ENCODE measurements at regions not wholly inside any gene's neighbourhood (a gene's known extent, or its start where the extent isn't known, plus 50 kb on each side); places are given as distances from the start of the nearest gene placed in this dataset.
A peak's percentile ranks its signal among the peaks of the same experiment; 100 is the strongest.
"Not testable (repeated sequence)": the region's sequence is repeated elsewhere in the genome, so short reads cannot be mapped to it uniquely, and the experiment has no call there.

GRCh38 chr7:131656980-131657723 lies 100.7 kb upstream of the PODXL start:
- no peak for DNase-seq

GRCh38 chr7:131655866-131656265 lies 99.4 kb upstream of the PODXL start:
- no peak for DNase-seq

- DNase-seq, result no peak
Measured at GRCh38 chr7:131655447-131655846, 99.0 kb upstream of the PODXL start.

- peak; percentile 24 for DNase-seq
Measured at GRCh38 chr7:131654668-131655326, 98.4 kb upstream of the PODXL start.

GRCh38 chr7:131654249-131654558 lies 97.8 kb upstream of the PODXL start:
- no peak for DNase-seq

GRCh38 chr7:131653418-131654248 lies 97.2 kb upstream of the PODXL start:
- no peak for DNase-seq

GRCh38 chr7:131652934-131653333 lies 96.5 kb upstream of the PODXL start:
- no peak for DNase-seq

- DNase-seq, result no peak
Measured at GRCh38 chr7:131652194-131652593, 95.8 kb upstream of the PODXL start.

GRCh38 chr7:131649879-131650278 lies 93.5 kb upstream of the PODXL start:
- no peak for DNase-seq

- no peak for DNase-seq
Measured at GRCh38 chr7:131649003-131649541, 92.6 kb upstream of the PODXL start.

- no peak for DNase-seq
Measured at GRCh38 chr7:131648491-131648890, 92.1 kb upstream of the PODXL start.

GRCh38 chr7:131646203-131646602 lies 89.8 kb upstream of the PODXL start:
- no peak for DNase-seq

- no peak for DNase-seq
Measured at GRCh38 chr7:131642429-131642828, 86.0 kb upstream of the PODXL start.

- no peak for DNase-seq
Measured at GRCh38 chr7:131640686-131641085, 84.3 kb upstream of the PODXL start.

- DNase-seq, result no peak
Measured at GRCh38 chr7:131638641-131639430, 82.4 kb upstream of the PODXL start.

- no peak for DNase-seq
Measured at GRCh38 chr7:131637859-131638258, 81.4 kb upstream of the PODXL start.

GRCh38 chr7:131636092-131636491 lies 79.7 kb upstream of the PODXL start:
- DNase-seq, result no peak

- not testable (repeated sequence) for DNase-seq
Measured at GRCh38 chr7:131634197-131634596, 77.8 kb upstream of the PODXL start.

- DNase-seq, result no peak
Measured at GRCh38 chr7:131633342-131633843, 77.0 kb upstream of the PODXL start.

GRCh38 chr7:131630427-131630826 lies 74.0 kb upstream of the PODXL start:
- no peak for DNase-seq

GRCh38 chr7:131629217-131629882 lies 72.9 kb upstream of the PODXL start:
- DNase-seq, result no peak

GRCh38 chr7:131628634-131629033 lies 72.2 kb upstream of the PODXL start:
- no peak for DNase-seq

All from NCI-H1417 treated with DMSO at 0.1 percent for 48 hours (cell line).